Vagina (tissue), 2 donors: ENCODE measurements at regions not wholly inside any gene's neighbourhood (a gene's known extent, or its start where the extent isn't known, plus 50 kb on each side); places are given as distances from the start of the nearest gene placed in this dataset.
"Not testable (repeated sequence)": the region's sequence is repeated elsewhere in the genome, so short reads cannot be mapped to it uniquely, and the experiment has no call there.

Experiments
- DNase-seq, 2 donors: peaks; one replicate each; pipeline ENCODE4 v3.0.0-alpha.2; 2017; ENCODE audit errors: extremely low spot score in 2 of 2
- H3K27ac ChIP-seq: fragments of 200-600 bp; sonication (generic); one replicate; pipeline ENCODE4 v1.5.1; 2019
- H3K27me3 ChIP-seq: fragments of 200-600 bp; sonication (generic); one replicate; pipeline ENCODE4 v1.5.1; 2019
- H3K36me3 ChIP-seq, 2 donors: fragments of 200-600 bp; sonication (generic); one replicate each; pipeline ENCODE4 v1.5.1; 2017 to 2019
- H3K4me1 ChIP-seq: fragments of 200-600 bp; sonication (generic); one replicate; pipeline ENCODE4 v1.5.1; 2019
- H3K4me3 ChIP-seq, 2 donors: fragments of 200-600 bp; sonication (generic); 1 replicate in 1 of 2; 2 replicates in 1 of 2; pipeline ENCODE4 v1.5.1; 2016 to 2019
- H3K9me3 ChIP-seq: fragments of 200-600 bp; sonication (generic); one replicate; pipeline ENCODE4 v1.5.1; 2019
- intact Hi-C: fragments of 100-400 bp; cut with DNase I; formaldehyde crosslinking; loops from one replicate; pipeline ENCODE4 v1.15.1; 2023

DNA sequence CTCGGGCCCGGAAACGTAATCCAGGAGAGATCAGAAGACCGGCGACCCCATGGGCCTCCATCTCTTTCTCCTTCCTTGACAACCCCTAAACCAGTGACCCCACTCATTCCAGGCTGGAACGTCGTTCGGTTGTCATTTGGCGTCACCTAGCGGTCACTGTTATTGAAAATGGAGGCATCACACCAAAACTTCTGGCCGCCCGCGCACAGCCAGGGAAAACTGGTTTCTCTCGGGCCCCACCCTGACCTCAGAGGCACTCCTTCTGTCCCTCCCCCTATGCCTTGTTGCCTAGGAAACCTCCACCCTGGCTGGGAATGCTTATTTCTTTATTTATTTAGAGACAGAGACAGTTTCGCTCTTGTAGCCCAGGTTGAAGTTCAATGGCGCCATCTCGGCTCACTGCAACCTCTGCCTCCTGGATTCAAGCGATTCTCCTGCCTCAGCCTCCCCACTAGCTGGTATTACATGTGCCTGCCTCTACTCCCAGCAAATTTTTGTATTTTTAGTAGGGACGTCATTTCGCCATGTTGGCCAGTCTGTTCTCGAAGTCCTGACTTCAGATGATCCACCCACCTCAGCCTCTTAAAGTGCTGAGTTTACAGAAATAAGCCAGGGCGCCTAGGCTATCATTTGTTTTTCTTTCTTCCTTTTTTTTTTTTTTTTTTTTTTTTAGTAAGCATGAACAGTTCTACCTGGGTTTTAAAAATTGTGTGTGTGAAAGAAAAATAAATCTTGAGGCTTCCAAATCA lies 2144.1 kb upstream of the TPTE start:
- H3K27me3 ChIP-seq, H3K36me3 ChIP-seq, H3K27ac ChIP-seq, intact Hi-C loops, DNase-seq, H3K4me3 ChIP-seq, H3K4me1 ChIP-seq, H3K9me3 ChIP-seq: not testable (repeated sequence)

- DNase-seq, H3K4me1 ChIP-seq: not testable (repeated sequence)
Observed at GRCh38 chr21:8380419-8381079, 2140.8 kb upstream of the TPTE start.

GRCh38 chr21:8388169-8388939 lies 2133.0 kb upstream of the TPTE start:
- DNase-seq, H3K4me1 ChIP-seq, H3K4me3 ChIP-seq, H3K36me3 ChIP-seq, H3K27ac ChIP-seq, intact Hi-C loops, H3K27me3 ChIP-seq, H3K9me3 ChIP-seq: not testable (repeated sequence)

More at GRCh38 chr21:8380419-8381079, 2140.8 kb upstream of the TPTE start:
- H3K4me3 ChIP-seq, H3K9me3 ChIP-seq, intact Hi-C loops, H3K27me3 ChIP-seq, H3K36me3 ChIP-seq, H3K27ac ChIP-seq: not testable (repeated sequence)

DNA sequence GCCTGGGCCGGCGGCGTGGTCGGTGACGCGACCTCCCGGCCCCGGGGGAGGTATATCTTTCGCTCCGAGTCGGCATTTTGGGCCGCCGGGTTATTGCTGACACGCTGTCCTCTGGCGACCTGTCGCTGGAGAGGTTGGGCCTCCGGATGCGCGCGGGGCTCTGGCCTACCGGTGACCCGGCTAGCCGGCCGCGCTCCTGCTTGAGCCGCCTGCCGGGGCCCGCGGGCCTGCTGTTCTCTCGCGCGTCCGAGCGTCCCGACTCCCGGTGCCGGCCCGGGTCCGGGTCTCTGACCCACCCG lies 2132.5 kb upstream of the TPTE start:
- H3K27ac ChIP-seq, H3K9me3 ChIP-seq, H3K4me1 ChIP-seq, intact Hi-C loops, DNase-seq, H3K27me3 ChIP-seq, H3K36me3 ChIP-seq, H3K4me3 ChIP-seq: not testable (repeated sequence)

- H3K4me3 ChIP-seq, intact Hi-C loops, H3K36me3 ChIP-seq, H3K4me1 ChIP-seq, DNase-seq, H3K27me3 ChIP-seq, H3K27ac ChIP-seq, H3K9me3 ChIP-seq: not testable (repeated sequence)
Observed at GRCh38 chr21:8390550-8391171, 2130.7 kb upstream of the TPTE start.

GRCh38 chr21:8394380-8394779 lies 2127.0 kb upstream of the TPTE start:
- H3K4me3 ChIP-seq, H3K27me3 ChIP-seq, H3K4me1 ChIP-seq, DNase-seq, intact Hi-C loops, H3K27ac ChIP-seq, H3K9me3 ChIP-seq, H3K36me3 ChIP-seq: not testable (repeated sequence)

GRCh38 chr21:8395992-8396391 lies 2125.4 kb upstream of the TPTE start:
- H3K9me3 ChIP-seq, intact Hi-C loops: not testable (repeated sequence)

GRCh38 chr21:8398870-8399437 lies 2122.4 kb upstream of the TPTE start:
- H3K4me1 ChIP-seq, H3K27me3 ChIP-seq, H3K36me3 ChIP-seq, H3K4me3 ChIP-seq, H3K27ac ChIP-seq, intact Hi-C loops, H3K9me3 ChIP-seq, DNase-seq: not testable (repeated sequence)

More at GRCh38 chr21:8395992-8396391, 2125.4 kb upstream of the TPTE start:
- not testable (repeated sequence) for DNase-seq, H3K4me3 ChIP-seq, H3K27ac ChIP-seq, H3K27me3 ChIP-seq, H3K36me3 ChIP-seq, H3K4me1 ChIP-seq

DNA sequence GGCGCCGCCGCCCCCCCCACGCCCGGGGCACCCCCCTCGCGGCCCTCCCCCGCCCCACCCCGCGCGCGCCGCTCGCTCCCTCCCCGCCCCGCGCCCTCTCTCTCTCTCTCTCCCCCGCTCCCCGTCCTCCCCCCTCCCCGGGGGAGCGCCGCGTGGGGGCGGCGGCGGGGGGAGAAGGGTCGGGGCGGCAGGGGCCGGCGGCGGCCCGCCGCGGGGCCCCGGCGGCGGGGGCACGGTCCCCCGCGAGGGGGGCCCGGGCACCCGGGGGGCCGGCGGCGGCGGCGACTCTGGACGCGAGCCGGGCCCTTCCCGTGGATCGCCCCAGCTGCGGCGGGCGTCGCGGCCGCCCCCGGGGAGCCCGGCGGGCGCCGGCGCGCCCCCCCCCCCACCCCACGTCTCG lies 2121.5 kb upstream of the TPTE start:
- H3K36me3 ChIP-seq, H3K27ac ChIP-seq, intact Hi-C loops, H3K4me1 ChIP-seq, H3K27me3 ChIP-seq, H3K4me3 ChIP-seq, H3K9me3 ChIP-seq, DNase-seq: not testable (repeated sequence)

- DNase-seq, H3K27me3 ChIP-seq, H3K36me3 ChIP-seq, intact Hi-C loops, H3K9me3 ChIP-seq, H3K4me3 ChIP-seq, H3K27ac ChIP-seq, H3K4me1 ChIP-seq: not testable (repeated sequence)
Observed at GRCh38 chr21:8401799-8402198, 2119.6 kb upstream of the TPTE start.

DNA sequence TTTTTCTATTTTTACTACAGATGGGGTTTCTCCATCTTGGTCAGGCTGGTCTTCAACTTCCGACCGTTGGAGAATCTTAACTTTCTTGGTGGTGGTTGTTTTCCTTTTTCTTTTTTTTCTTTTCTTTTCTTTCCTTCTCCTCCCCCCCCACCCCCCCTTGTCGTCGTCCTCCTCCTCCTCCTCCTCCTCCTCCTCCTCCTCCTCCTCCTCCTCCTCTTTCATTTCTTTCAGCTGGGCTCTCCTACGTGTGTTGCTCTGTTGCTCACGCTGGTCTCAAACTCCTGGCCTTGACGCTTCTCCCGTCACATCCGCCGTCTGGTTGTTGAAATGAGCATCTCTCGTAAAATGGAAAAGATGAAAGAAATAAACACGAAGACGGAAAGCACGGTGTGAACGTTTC lies 2115.1 kb upstream of the TPTE start:
- H3K9me3 ChIP-seq, H3K27me3 ChIP-seq, H3K36me3 ChIP-seq, H3K4me3 ChIP-seq, H3K27ac ChIP-seq, DNase-seq, intact Hi-C loops, H3K4me1 ChIP-seq: not testable (repeated sequence)

- DNase-seq, H3K9me3 ChIP-seq, H3K4me3 ChIP-seq, H3K27ac ChIP-seq, H3K36me3 ChIP-seq, intact Hi-C loops, H3K4me1 ChIP-seq, H3K27me3 ChIP-seq: not testable (repeated sequence)
Observed at GRCh38 chr21:8411139-8411671, 2110.2 kb upstream of the TPTE start.
